OCI-LY1 (cell line): ENCODE measurements at regions not wholly inside any gene's neighbourhood (a gene's known extent, or its start where the extent isn't known, plus 50 kb on each side); places are given as distances from the start of the nearest gene placed in this dataset.

Source experiments
- H2AFZ ChIP-seq: fragments of 200-600 bp; sonication (generic), shearing (Covaris generic); 2 replicates; pipeline ENCODE4 v1.6.0; 2014; ENCODE audit warnings: antibody characterized with exemption, mild to moderate bottlenecking, low read length
- H3F3A ChIP-seq: fragments of 200-600 bp; sonication (generic), shearing (Covaris generic); 2 replicates; pipeline ENCODE4 v1.6.0; 2014; ENCODE audit warnings: mild to moderate bottlenecking, antibody characterized with exemption, low read length, moderate library complexity; ENCODE audit not compliant: insufficient read depth
- H3K27ac ChIP-seq: fragments of 200-600 bp; sonication (generic); 2 replicates; pipeline ENCODE4 v1.5.1; 2014; ENCODE audit warnings: low read length, mixed run types, mild to moderate bottlenecking, low read depth; ENCODE audit not compliant: poor library complexity, severe bottlenecking
- H3K27me3 ChIP-seq: fragments of 200-600 bp; sonication (generic); 2 replicates; pipeline ENCODE4 v1.6.0; 2014; ENCODE audit warnings: antibody characterized with exemption, mild to moderate bottlenecking, low read length, moderate library complexity; ENCODE audit not compliant: insufficient read depth
- H3K36me3 ChIP-seq: fragments of 200-600 bp; sonication (generic); 2 replicates; pipeline ENCODE4 v1.6.1; 2014; ENCODE audit warnings: mild to moderate bottlenecking, antibody characterized with exemption, low read length, moderate library complexity, mixed read lengths; ENCODE audit not compliant: insufficient read depth
- H3K4me1 ChIP-seq: fragments of 200-600 bp; sonication (generic); 2 replicates; pipeline ENCODE4 v1.5.1; 2014; ENCODE audit warnings: mild to moderate bottlenecking, low read length, moderate library complexity; ENCODE audit not compliant: insufficient read depth, severe bottlenecking
- H3K4me2 ChIP-seq: fragments of 200-600 bp; sonication (generic), shearing (Covaris generic); 2 replicates; pipeline ENCODE4 v1.6.1; 2014; ENCODE audit warnings: low read length
- H3K4me3 ChIP-seq: fragments of 200-600 bp; sonication (generic); 2 replicates; pipeline ENCODE4 v1.5.1; 2014; ENCODE audit warnings: low read length, low read depth, mild to moderate bottlenecking, mixed read lengths; ENCODE audit not compliant: poor library complexity, severe bottlenecking
- H3K79me2 ChIP-seq: fragments of 200-600 bp; shearing (Covaris generic); 2 replicates; pipeline ENCODE4 v1.6.1; 2016; ENCODE audit warnings: mixed run types, low read length, mixed read lengths; ENCODE audit not compliant: insufficient read depth
- H3K9ac ChIP-seq: fragments of 200-600 bp; sonication (generic), shearing (Covaris generic); 2 replicates; pipeline ENCODE4 v1.6.1; 2014; ENCODE audit warnings: mild to moderate bottlenecking, low read length, mixed read lengths
- H3K9me2 ChIP-seq: fragments of 200-600 bp; sonication (generic), shearing (Covaris generic); 2 replicates; pipeline ENCODE4 v1.6.1; 2014; ENCODE audit warnings: low read depth, mild to moderate bottlenecking, low read length, mixed read lengths
- H3K9me3 ChIP-seq: fragments of 200-600 bp; shearing (Covaris generic); 2 replicates; pipeline ENCODE4 v1.6.1; 2014; ENCODE audit warnings: low read length, mixed read lengths
- H4K20me1 ChIP-seq: fragments of 200-600 bp; sonication (generic), shearing (Covaris generic); 2 replicates; pipeline ENCODE4 v1.6.0; 2016; ENCODE audit warnings: mild to moderate bottlenecking, low read length; ENCODE audit not compliant: insufficient read depth
- EZH2 ChIP-seq: fragments of 200-600 bp; sonication (generic), shearing (Covaris generic); IDR thresholded peaks from 2 replicates; pipeline ENCODE4 v1.8.0; 2017; ENCODE audit warnings: borderline replicate concordance, mixed run types, mild to moderate bottlenecking, antibody characterized with exemption, low read length, moderate library complexity, mixed read lengths
- TF ChIP-seq, protein P1 (sequence below): fragments of 200-600 bp; sonication (generic), shearing (Covaris generic); IDR thresholded peaks from 2 replicates; pipeline ENCODE4 v1.5.1; 2017; ENCODE audit warnings: mild to moderate bottlenecking, antibody characterized with exemption, low read length, moderate library complexity, mixed read lengths

DNA sequence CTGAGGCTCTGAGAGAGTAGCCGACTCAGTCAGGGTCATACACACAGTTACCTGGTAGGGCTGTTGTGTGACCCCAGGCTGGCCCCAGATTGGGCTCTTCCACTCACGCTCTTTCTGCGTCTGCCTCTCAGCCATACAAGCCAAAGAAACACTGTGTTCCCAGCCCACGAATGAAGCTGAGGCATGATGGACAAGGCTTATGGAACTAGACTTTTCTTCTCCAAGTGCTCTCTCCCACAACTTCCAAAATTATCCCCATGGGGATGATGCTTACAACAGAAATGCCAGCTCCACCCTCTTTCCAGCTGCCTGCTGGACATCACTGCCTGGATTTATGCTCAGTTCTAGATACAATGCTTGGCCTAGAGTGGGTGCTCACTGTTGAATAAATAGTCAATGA is 102.8 kb upstream of the JUN start:
- H3K27ac ChIP-seq: no peak overlapping the region
- H3K4me2 ChIP-seq: no peak overlapping the region
- H3K4me1 ChIP-seq: peaks cover 33% of the 10 kb centered on the region
- TF ChIP-seq, protein P1, sequence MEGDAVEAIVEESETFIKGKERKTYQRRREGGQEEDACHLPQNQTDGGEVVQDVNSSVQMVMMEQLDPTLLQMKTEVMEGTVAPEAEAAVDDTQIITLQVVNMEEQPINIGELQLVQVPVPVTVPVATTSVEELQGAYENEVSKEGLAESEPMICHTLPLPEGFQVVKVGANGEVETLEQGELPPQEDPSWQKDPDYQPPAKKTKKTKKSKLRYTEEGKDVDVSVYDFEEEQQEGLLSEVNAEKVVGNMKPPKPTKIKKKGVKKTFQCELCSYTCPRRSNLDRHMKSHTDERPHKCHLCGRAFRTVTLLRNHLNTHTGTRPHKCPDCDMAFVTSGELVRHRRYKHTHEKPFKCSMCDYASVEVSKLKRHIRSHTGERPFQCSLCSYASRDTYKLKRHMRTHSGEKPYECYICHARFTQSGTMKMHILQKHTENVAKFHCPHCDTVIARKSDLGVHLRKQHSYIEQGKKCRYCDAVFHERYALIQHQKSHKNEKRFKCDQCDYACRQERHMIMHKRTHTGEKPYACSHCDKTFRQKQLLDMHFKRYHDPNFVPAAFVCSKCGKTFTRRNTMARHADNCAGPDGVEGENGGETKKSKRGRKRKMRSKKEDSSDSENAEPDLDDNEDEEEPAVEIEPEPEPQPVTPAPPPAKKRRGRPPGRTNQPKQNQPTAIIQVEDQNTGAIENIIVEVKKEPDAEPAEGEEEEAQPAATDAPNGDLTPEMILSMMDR: no peak
- TF ChIP-seq EZH2: no peak
- H3K4me3 ChIP-seq: no peak overlapping the region
- H3K27me3 ChIP-seq: no peaks in the 10 kb centered on the region
- no peaks in the 10 kb centered on the region for H3K9me2 ChIP-seq
- no peak overlapping the region for H2AFZ ChIP-seq
- no peaks in the 10 kb centered on the region for H3K79me2 ChIP-seq
- H3K36me3 ChIP-seq: no peaks in the 10 kb centered on the region
- no peaks in the 10 kb centered on the region for H3F3A ChIP-seq
- H3K9ac ChIP-seq: no peak overlapping the region
- H4K20me1 ChIP-seq: no peaks in the 10 kb centered on the region
- H3K9me3 ChIP-seq: no peaks in the 10 kb centered on the region

DNA sequence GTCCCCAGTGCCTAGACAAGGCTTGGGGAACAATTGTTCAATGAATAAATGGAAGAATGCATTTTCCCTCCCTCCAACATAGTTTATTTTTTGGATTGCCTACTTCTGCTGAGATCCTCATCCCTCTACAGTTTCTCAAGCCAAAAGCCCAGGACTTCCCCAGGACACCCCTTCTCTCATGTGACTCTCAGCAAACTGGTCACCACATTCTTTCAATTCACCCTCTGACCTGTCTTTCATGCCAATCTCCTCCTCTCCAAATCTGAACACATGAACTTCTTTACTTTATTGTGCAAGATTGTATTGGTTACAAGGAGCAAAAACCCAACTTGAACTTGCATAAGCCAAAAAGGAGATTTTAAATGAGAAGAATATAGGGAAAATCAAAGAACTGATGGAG is 103.2 kb upstream of the JUN start:
- no peak overlapping the region for H3K9ac ChIP-seq
- H3K4me2 ChIP-seq: no peak overlapping the region
- TF ChIP-seq, protein P1: no peak
- no peak for TF ChIP-seq EZH2
- H3K9me2 ChIP-seq: no peaks in the 10 kb centered on the region
- H3K27me3 ChIP-seq: no peaks in the 10 kb centered on the region
- no peak overlapping the region for H3K4me3 ChIP-seq
- no peak overlapping the region for H3K27ac ChIP-seq
- no peaks in the 10 kb centered on the region for H3K79me2 ChIP-seq
- peaks cover 33% of the 10 kb centered on the region for H3K4me1 ChIP-seq
- no peaks in the 10 kb centered on the region for H3F3A ChIP-seq
- no peaks in the 10 kb centered on the region for H4K20me1 ChIP-seq
- H3K36me3 ChIP-seq: no peaks in the 10 kb centered on the region
- H2AFZ ChIP-seq: no peak overlapping the region
- H3K9me3 ChIP-seq: no peaks in the 10 kb centered on the region

DNA sequence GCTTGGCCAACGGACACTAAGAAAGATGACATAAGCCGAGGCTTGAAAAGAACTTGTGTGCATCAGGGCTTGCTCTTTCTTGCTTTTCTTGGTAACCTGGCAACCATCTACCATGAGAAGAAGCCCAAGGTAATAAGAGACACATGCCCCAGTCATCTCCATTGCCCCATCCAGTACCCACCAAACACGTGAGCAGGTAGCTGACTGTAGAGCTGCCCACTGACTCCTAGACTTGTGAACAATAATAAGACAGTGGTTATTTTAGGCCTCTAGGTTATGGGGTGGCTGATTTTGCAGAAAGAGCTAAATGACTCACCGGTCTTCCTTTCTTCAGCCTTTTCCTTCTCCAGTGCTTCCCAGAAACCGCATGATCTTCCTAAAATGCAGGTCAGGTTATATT is 105.0 kb upstream of the JUN start:
- TF ChIP-seq, protein P1: no peak
- no peak for TF ChIP-seq EZH2
- H3K27ac ChIP-seq: no peak overlapping the region
- H3K9ac ChIP-seq: no peak overlapping the region

More for the DNA sequence above, 105.0 kb upstream of the JUN start:
- no peaks in the 10 kb centered on the region for H3K9me3 ChIP-seq
- peaks cover 23% of the 10 kb centered on the region for H3K4me1 ChIP-seq
- no peaks in the 10 kb centered on the region for H4K20me1 ChIP-seq
- no peaks in the 10 kb centered on the region for H3K27me3 ChIP-seq
- H3K4me3 ChIP-seq: no peak overlapping the region
- H3K36me3 ChIP-seq: no peaks in the 10 kb centered on the region
- no peak overlapping the region for H2AFZ ChIP-seq
- H3F3A ChIP-seq: no peaks in the 10 kb centered on the region
- no peak overlapping the region for H3K4me2 ChIP-seq
- no peaks in the 10 kb centered on the region for H3K9me2 ChIP-seq
- no peaks in the 10 kb centered on the region for H3K79me2 ChIP-seq
